GM19351 (cell line): ENCODE measurements at regions not wholly inside any gene's neighbourhood (a gene's known extent, or its start where the extent isn't known, plus 50 kb on each side); places are given as distances from the start of the nearest gene placed in this dataset.

Experiments used
- ATAC-seq: cut with Tn5 transposase; IDR thresholded peaks from one replicate; pipeline ENCODE4 v1.9.1; 2021; ENCODE audit warnings: mild to moderate bottlenecking, moderate library complexity; ENCODE audit not compliant: unreplicated experiment

- ATAC-seq: no peak
Measured at GRCh38 chr13:97134364-97135095, 87.6 kb upstream of the MBNL2 start.

- ATAC-seq: no peak
Measured at GRCh38 chr13:97135883-97136282, 86.2 kb upstream of the MBNL2 start.

DNA sequence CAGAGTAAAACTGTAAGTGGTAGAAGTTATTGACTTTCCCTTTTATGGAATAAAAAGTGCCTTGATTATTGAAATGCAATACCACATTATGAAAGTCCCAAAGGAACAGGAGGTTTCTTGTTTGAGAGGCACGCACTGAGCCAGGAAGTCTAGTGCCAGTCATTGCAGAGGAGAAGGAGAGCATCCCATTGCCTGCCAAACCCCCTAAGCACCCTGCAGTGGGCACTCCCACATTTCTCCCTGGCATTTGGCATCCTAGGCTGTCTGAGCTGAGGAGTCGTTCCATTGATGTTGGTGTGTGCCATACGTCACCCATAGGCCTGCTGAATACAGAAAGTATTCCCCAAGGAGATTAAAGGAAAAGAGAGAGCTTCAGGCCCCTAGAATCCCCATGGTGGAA lies 85.7 kb upstream of the MBNL2 start:
- no peak for ATAC-seq

DNA sequence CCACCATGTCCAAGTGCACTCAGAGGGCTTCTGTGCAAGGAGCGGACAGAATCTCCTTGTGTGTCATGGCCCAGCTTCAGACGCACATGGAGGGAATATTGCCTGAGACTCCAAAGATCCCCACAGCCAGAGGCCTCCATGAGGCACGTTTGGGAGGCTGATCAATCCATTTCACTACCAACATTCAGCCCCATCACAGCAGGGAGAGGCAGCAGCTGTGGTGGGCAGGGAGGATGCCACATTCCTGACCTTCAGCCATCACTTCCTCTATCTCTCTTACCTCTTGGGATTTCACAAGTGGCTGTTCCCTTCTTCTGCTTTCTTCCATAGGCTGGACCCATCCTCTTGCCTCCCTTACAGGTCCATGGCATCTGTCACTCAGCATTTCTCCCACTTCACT lies 82.4 kb upstream of the MBNL2 start:
- ATAC-seq: no peak

DNA sequence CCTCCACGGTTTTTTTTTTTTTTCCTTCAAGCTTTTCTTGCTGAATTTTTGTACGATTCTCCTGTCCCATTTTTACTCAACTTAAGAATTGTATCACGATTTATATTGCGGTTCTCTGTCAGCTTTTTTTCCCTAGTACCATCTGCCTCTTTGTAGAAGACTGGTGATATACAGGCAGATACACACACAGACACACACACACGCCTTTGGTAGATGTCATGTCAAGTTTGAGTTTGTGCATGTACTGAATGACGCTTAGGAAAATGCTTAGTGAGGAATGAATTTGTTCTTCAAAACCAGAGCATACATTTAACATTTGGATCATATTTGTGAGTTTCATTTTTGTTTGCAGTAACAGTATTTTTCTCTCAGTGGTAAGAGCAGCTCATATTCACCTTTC lies 82.0 kb upstream of the MBNL2 start:
- ATAC-seq: no peak

GRCh38 chr13:97140611-97141010 lies 81.5 kb upstream of the MBNL2 start:
- ATAC-seq: no peak

- no peak for ATAC-seq
Measured at GRCh38 chr13:97141097-97141496, 81.0 kb upstream of the MBNL2 start.

DNA sequence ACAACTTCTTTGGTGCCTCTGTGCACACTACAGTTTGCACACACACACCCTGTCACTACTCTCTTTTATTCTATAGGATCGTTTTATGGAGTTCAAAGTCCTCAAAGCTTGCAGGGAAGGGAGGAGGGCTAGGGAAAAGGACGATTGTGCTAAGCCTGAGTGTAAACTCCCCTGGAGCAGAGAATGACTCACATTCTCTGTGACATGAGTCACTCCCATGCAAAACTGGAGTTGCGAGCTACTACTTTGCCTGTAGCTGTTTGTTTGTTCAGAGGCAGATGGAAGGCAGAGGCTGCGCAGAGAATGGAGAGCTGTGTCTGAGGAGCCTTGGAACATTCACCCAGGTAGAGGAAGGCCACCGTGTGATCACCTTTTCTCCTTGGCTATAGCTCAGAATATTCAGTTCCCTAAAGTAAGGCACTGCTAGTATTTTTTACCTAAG lies 80.5 kb upstream of the MBNL2 start:
- ATAC-seq: peak; percentile 92

DNA sequence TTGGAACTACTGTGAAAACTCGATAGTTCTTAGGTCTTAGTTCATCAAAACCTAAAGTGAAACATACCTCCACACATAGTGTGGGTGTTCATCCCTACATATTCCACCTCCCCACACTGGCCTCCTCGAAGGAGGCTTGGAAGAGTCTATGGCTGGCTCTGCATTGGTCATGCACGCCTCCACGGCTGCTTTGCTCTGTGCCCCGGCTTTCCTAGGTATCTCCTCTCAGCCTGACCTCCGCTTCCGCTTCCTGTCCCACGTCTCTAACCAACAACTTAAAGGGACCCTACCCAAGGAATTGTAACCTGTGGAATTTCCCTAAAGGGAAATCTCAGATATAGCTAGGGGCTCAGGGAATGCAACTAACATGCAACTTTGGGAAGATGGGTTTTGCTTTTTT lies 79.7 kb upstream of the MBNL2 start:
- no peak for ATAC-seq

DNA sequence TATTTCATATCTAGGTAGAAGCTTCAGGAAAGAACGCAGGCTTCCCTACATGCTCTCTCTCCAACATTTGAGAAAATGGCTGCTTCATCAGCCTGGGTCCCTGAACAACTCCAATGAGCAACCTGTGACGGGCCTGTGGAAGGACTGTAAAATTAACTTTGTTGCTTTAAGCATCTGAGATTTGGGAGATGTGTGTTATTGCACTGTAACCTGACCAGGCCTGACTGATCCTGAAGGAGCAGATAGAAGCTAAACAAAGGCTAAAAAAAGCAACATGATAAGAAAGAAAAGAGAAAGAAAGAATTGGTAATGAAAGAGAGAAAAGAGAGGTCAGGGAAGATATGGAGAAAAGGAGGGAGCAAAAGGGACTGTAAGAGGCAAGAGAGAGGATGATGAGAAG lies 77.1 kb upstream of the MBNL2 start:
- ATAC-seq: no peak

- no peak for ATAC-seq
Measured at GRCh38 chr13:97148894-97149293, 73.2 kb upstream of the MBNL2 start.

- no peak for ATAC-seq
Measured at GRCh38 chr13:97160421-97160820, 61.7 kb upstream of the MBNL2 start.

- no peak for ATAC-seq
Measured at GRCh38 chr13:97161582-97162231, 60.4 kb upstream of the MBNL2 start.

- ATAC-seq: no peak
Measured at GRCh38 chr13:97165502-97166425, 56.4 kb upstream of the MBNL2 start.

- ATAC-seq: no peak
Measured at GRCh38 chr13:97171136-97171535, 51.0 kb upstream of the MBNL2 start.
